H1 (cell line): ENCODE measurements at regions not wholly inside any gene's neighbourhood (a gene's known extent, or its start where the extent isn't known, plus 50 kb on each side); places are given as distances from the start of the nearest gene placed in this dataset.

Experiments
- CTCF ChIA-PET: fragments of 300-600 bp; sonication (Branson Sonifier 250); formaldehyde crosslinking; loops from one replicate; lab custom pipeline; 2021; ENCODE audit not compliant: partially characterized antibody; lab: Charles Lee
- POLR2A ChIA-PET: fragments of 300-600 bp; sonication (Branson Sonifier 250); formaldehyde crosslinking; loops from one replicate; lab custom pipeline; 2021; ENCODE audit warnings: inconsistent platforms; ENCODE audit not compliant: partially characterized antibody; lab: Charles Lee
- DNase-seq, 2 experiments: peaks; one replicate each; pipeline versions ENCODE4 v3.0.0 to v3.0.0-alpha.2; 2010 to 2022; ENCODE audit warnings: low spot score in 2 of 2, low read depth in 1 of 2, mixed read lengths in 1 of 2
- FAIRE-seq: peaks from 2 replicates; lab custom pipeline; 2011; peaks lifted over from hg19 to GRCh38; lab: Jason Lieb, UNC
- H2AFZ ChIP-seq: 2 replicates; pipeline ENCODE4 v1.8.1; 2012; ENCODE audit warnings: low read length, inconsistent platforms
- H2AK5ac ChIP-seq: 2 replicates; pipeline ENCODE4 v1.6.1; 2013; ENCODE audit warnings: low read depth, low read length
- H2BK120ac ChIP-seq: replicated peaks from 2 replicates; pipeline ENCODE3; 2013; ENCODE audit warnings: low read depth, low read length, inconsistent platforms
- H2BK12ac ChIP-seq: 2 replicates; pipeline ENCODE4 v1.6.1; 2013; ENCODE audit warnings: low read depth, low read length
- H2BK15ac ChIP-seq: 2 replicates; pipeline ENCODE4 v1.6.1; 2013; ENCODE audit warnings: low read length
- H2BK20ac ChIP-seq: 2 replicates; pipeline ENCODE4 v1.6.1; 2013; ENCODE audit warnings: low read length
- H2BK5ac ChIP-seq: 2 replicates; pipeline ENCODE4 v1.6.1; 2013; ENCODE audit warnings: low read depth, low read length
- H3K14ac ChIP-seq: 2 replicates; pipeline ENCODE4 v1.6.1; 2013; ENCODE audit warnings: inconsistent platforms; ENCODE audit not compliant: insufficient read length
- H3K18ac ChIP-seq: 2 replicates; pipeline ENCODE4 v1.6.1; 2013; ENCODE audit warnings: low read length; ENCODE audit errors: extremely low read depth
- H3K23ac ChIP-seq: 2 replicates; pipeline ENCODE4 v1.6.1; 2013; ENCODE audit warnings: inconsistent platforms; ENCODE audit not compliant: insufficient read length
- H3K23me2 ChIP-seq: 2 replicates; pipeline ENCODE4 v1.6.1; 2013; ENCODE audit warnings: low read depth, low read length
- H3K27ac ChIP-seq: 2 replicates; pipeline ENCODE4 v1.6.1; 2011; ENCODE audit warnings: low read depth, low read length, inconsistent platforms
- H3K27me3 ChIP-seq, 4 experiments: replicated peaks in 1 of 4; 1 replicate in 1 of 4; 2 replicates in 3 of 4; pipeline versions ENCODE4 v1.6.1 to v1.8.1; 2011 to 2013; ENCODE audit warnings: low read length in 3 of 4, mild to moderate bottlenecking in 3 of 4, inconsistent platforms in 2 of 4, mixed read lengths in 2 of 4, moderate library complexity in 1 of 4; ENCODE audit not compliant: control insufficient read depth in 3 of 4, insufficient read depth in 3 of 4; ENCODE audit errors: extremely low read depth in 1 of 4
- H3K36me3 ChIP-seq, 4 experiments: 2 replicates each; pipeline versions ENCODE4 v1.6.1 to v1.8.1; 2011 to 2013; ENCODE audit warnings: mild to moderate bottlenecking in 4 of 4, low read length in 3 of 4, moderate library complexity in 2 of 4, control low read depth in 1 of 4, inconsistent platforms in 1 of 4; ENCODE audit not compliant: insufficient read depth in 4 of 4, control insufficient read depth in 2 of 4
- H3K4ac ChIP-seq: replicated peaks from 2 replicates; pipeline ENCODE3; 2013; ENCODE audit warnings: low read length, low read depth, mixed read lengths, inconsistent platforms; ENCODE audit not compliant: insufficient read length
- H3K4me1 ChIP-seq, 4 experiments: replicated peaks in 1 of 4; 1 replicate in 1 of 4; 2 replicates in 3 of 4; pipeline versions ENCODE4 v1.6.1 to v1.8.1; 2011 to 2013; ENCODE audit warnings: low read length in 3 of 4, inconsistent platforms in 2 of 4, mixed read lengths in 1 of 4; ENCODE audit not compliant: insufficient read depth in 4 of 4, control insufficient read depth in 3 of 4
- H3K4me2 ChIP-seq, 2 experiments: 2 replicates each; pipeline versions ENCODE4 v1.6.1 to v1.8.1; 2011 to 2013; ENCODE audit warnings: low read depth in 2 of 2, low read length in 2 of 2, control low read depth in 1 of 2, inconsistent platforms in 1 of 2, mild to moderate bottlenecking in 1 of 2; ENCODE audit not compliant: insufficient read depth in 1 of 2
- H3K4me3 ChIP-seq, 4 experiments: fragments of 200-600, 300-600 bp in 1 of 4; sonication (generic), shearing (Covaris generic), sonication (Bioruptor Twin) in 1 of 4; 2 replicates each; pipeline versions ENCODE4 v1.5.1 to v1.8.1; 2011 to 2016; ENCODE audit warnings: low read length in 4 of 4, low read depth in 3 of 4, control low read depth in 2 of 4, inconsistent platforms in 2 of 4, mild to moderate bottlenecking in 2 of 4, mixed read lengths in 1 of 4, moderate library complexity in 1 of 4; ENCODE audit not compliant: insufficient read depth in 2 of 4; ENCODE audit errors: extremely low read depth in 1 of 4
- H3K56ac ChIP-seq: replicated peaks from 2 replicates; pipeline ENCODE3; 2013; ENCODE audit warnings: low read depth, mild to moderate bottlenecking, mixed read lengths, low read length, inconsistent platforms; ENCODE audit not compliant: insufficient read length
- H3K79me1 ChIP-seq: 2 replicates; pipeline ENCODE4 v1.6.1; 2013; ENCODE audit warnings: low read depth, low read length, control low read depth
- H3K79me2 ChIP-seq, 2 experiments: 2 replicates each; pipeline versions ENCODE4 v1.6.1 to v1.8.1; 2012 to 2013; ENCODE audit warnings: low read length in 2 of 2, mild to moderate bottlenecking in 2 of 2, inconsistent platforms in 1 of 2; ENCODE audit not compliant: insufficient read depth in 2 of 2, control insufficient read depth in 1 of 2
- H3K9ac ChIP-seq, 4 experiments: replicated peaks in 1 of 4; 1 replicate in 1 of 4; 2 replicates in 3 of 4; pipeline versions ENCODE4 v1.6.1 to v1.8.1; 2011 to 2013; ENCODE audit warnings: low read depth in 3 of 4, low read length in 3 of 4, control low read depth in 2 of 4, mild to moderate bottlenecking in 2 of 4, moderate library complexity in 2 of 4, inconsistent platforms in 1 of 4; ENCODE audit errors: extremely low read depth in 1 of 4
- H3K9me3 ChIP-seq, 2 experiments: 2 replicates each; pipeline versions ENCODE4 v1.6.1 to v1.8.1; 2012 to 2013; ENCODE audit warnings: mild to moderate bottlenecking in 2 of 2, moderate library complexity in 2 of 2, control low read depth in 1 of 2, inconsistent platforms in 1 of 2, low read depth in 1 of 2, low read length in 1 of 2, mixed read lengths in 1 of 2; ENCODE audit not compliant: insufficient read depth in 2 of 2
- H4K20me1 ChIP-seq, 2 experiments: replicated peaks in 1 of 2; 2 replicates each; pipeline versions ENCODE3 to v1.8.1; 2011 to 2013; ENCODE audit warnings: inconsistent platforms in 2 of 2, low read length in 2 of 2, mild to moderate bottlenecking in 1 of 2; ENCODE audit not compliant: insufficient read depth in 2 of 2, control insufficient read depth in 1 of 2
- H4K5ac ChIP-seq: 2 replicates; pipeline ENCODE4 v1.6.1; 2013; ENCODE audit warnings: low read length, low read depth, mixed read lengths, inconsistent platforms; ENCODE audit not compliant: insufficient read length
- H4K8ac ChIP-seq: 2 replicates; pipeline ENCODE4 v1.8.0; 2013; ENCODE audit warnings: mild to moderate bottlenecking, moderate library complexity, low read length, inconsistent platforms; ENCODE audit not compliant: insufficient read depth; ENCODE audit errors: extremely low read depth
- H4K91ac ChIP-seq: replicated peaks from 2 replicates; pipeline ENCODE3; 2013; ENCODE audit warnings: low read length, mixed read lengths, inconsistent platforms; ENCODE audit not compliant: insufficient read length
- ASH2L ChIP-seq: fragments of 200-600, 300-600 bp; sonication (generic); IDR thresholded peaks from one replicate; pipeline ENCODE4 v1.7.1; 2017; ENCODE audit warnings: low read length
- KDM4A ChIP-seq: IDR thresholded peaks from one replicate; pipeline ENCODE4 v1.7.1; 2012; ENCODE audit warnings: low read depth, mild to moderate bottlenecking, moderate library complexity, low read length, inconsistent platforms; ENCODE audit not compliant: severe bottlenecking
- WGBS, 2 experiments: shearing (Covaris generic) in 1 of 2; methylation state at CpG; one replicate each; pipeline versions ENCODE4 v1.1.6 to v1.1.7; 2013 to 2015; ENCODE audit warnings: low lambda C conversion rate in 2 of 2, mixed read lengths in 2 of 2, inconsistent platforms in 1 of 2, low coverage in 1 of 2, missing lambda C conversion rate in 1 of 2; ENCODE audit not compliant: insufficient replicate concordance in 2 of 2, insufficient coverage in 1 of 2, insufficient read length in 1 of 2; ENCODE audit errors: extremely low coverage in 1 of 2, missing lambda C conversion rate in 1 of 2; 5-methylcytosine and 5-hydroxymethylcytosine counted together

- H2BK5ac ChIP-seq, result no peak overlapping the region
- H2BK12ac ChIP-seq, result no peak overlapping the region
- H3K4me1 ChIP-seq, result no peaks in the 10 kb centered on the region
- H3K4me3 ChIP-seq, result no peak overlapping the region
- H3K4me2 ChIP-seq, result no peak overlapping the region
- H4K5ac ChIP-seq, result no peak overlapping the region
- H2BK15ac ChIP-seq, result no peak overlapping the region
- no peak for FAIRE-seq
- no peak overlapping the region for H3K56ac ChIP-seq
- H3K23ac ChIP-seq, result no peak overlapping the region
- no peak overlapping the region for H3K9ac ChIP-seq
- H4K91ac ChIP-seq, result no peak overlapping the region
- H2BK20ac ChIP-seq, result no peak overlapping the region
- H3K23me2 ChIP-seq, result no peaks in the 10 kb centered on the region
- H3K18ac ChIP-seq, result no peak overlapping the region
- ChIA-PET CTCF (no interaction called here), POLR2A (no interaction called here)
- H3K79me1 ChIP-seq, result no peaks in the 10 kb centered on the region
- TF ChIP-seq KDM4A, result no peak
- TF ChIP-seq ASH2L, result no peak
- no peaks in the 10 kb centered on the region for H3K36me3 ChIP-seq
- 94% methylated on average over 4 of the region's 4 CpGs; no CpG with 5 or more reads in 1 of the 2 experiments for WGBS, 2 experiments
- H2AFZ ChIP-seq, result no peak overlapping the region
- no peak overlapping the region for H2BK120ac ChIP-seq
- no peak overlapping the region for H3K4ac ChIP-seq
- no peaks in the 10 kb centered on the region for H3K9me3 ChIP-seq
- no peaks in the 10 kb centered on the region for H4K20me1 ChIP-seq
- H3K27ac ChIP-seq, result no peak overlapping the region
- no peak overlapping the region for H3K14ac ChIP-seq
- H3K27me3 ChIP-seq, result no peaks in the 10 kb centered on the region
- no peaks in the 10 kb centered on the region for H3K79me2 ChIP-seq
- H4K8ac ChIP-seq, result no peak overlapping the region
- DNase-seq, result no peak
- no peak overlapping the region for H2AK5ac ChIP-seq
Measured at GRCh38 chr11:127238321-127238720, 237.8 kb upstream of the KIRREL3 start.
